HG03520 (cell line): ENCODE measurements at regions not wholly inside any gene's neighbourhood (a gene's known extent, or its start where the extent isn't known, plus 50 kb on each side); places are given as distances from the start of the nearest gene placed in this dataset.

ENCODE experiments used
- ATAC-seq: cut with Tn5 transposase; IDR thresholded peaks from one replicate; pipeline ENCODE4 v1.9.1; 2021; ENCODE audit warnings: mild to moderate bottlenecking, moderate library complexity; ENCODE audit not compliant: unreplicated experiment

DNA sequence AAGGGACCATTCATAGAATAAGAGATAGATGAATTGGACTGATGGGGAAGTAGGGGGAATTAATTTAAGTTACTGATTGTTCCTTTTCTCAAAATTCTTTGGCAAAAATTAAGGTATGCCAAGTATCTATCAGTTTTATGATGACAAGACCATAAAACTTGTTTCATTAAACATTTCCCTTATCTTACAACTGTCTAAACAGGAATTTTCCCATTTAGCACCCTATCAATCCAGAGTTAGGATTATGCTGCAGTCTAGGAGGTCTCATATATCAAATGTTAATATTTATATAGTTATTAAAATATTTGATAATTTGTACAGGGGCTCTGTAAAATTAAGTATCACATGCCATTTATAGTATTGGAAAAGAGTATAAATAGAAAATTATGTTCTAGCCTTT is 51.5 kb upstream of the ARID1B start:
- no peak for ATAC-seq

- ATAC-seq, result peak; percentile 38
Measured at GRCh38 chr6:156720691-156721685, 56.2 kb upstream of the ARID1B start.

DNA sequence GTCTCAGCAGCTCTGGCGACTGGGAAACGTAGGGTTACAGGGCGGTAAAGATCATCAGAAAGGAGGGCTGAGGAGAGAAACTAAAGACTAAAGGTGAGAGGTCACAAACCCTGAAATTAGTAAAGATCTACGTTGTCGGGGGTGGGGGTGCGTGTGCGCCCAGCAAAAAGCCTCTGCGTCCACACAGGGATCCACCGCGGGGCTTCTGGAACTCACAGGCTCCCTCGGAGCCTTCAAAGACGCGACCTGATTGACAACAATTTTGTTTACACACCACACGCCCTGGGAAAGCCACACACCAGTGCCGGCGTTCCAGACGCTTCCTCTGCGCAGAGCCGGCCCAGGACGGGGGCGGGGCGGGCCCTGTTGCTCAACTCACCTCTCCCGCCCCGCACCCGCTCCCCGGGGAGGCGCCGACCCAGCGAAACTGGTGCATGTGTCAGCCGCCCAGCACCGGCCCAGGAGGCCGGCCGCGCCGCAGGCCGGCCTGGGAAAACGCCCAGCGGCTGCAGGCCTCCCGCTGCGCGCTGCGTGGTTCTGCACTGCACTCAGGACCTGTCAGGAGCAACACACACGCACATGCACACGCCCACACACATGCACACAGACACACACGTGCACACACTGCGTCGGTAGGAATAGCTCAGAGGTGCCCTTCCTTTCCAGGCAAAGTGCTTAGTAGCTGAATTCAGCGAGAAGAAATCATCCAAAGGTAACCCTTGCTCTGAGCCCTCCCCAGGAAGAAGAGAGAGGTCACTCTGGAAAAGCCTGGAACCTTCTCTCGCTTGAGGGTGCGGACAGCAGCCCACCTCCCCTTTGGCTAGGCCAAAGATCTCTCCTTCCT is 57.2 kb upstream of the ARID1B start:
- ATAC-seq, result peak; percentile 63

DNA sequence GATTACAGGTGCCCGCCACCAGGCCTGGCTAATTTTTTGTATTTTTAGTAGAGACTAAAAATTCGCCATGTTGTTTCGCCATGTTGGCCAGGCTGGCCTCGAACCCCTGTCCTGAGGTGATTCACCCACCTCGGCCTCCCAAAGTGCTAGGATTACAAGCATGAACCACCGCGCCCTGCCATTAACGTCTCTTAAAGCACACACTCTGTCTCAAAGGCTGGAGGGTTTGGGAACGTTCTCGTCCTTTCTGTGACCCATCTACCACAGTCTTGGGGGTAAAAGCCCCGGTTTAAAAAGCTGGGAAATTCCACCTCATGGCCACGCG is 57.8 kb upstream of the ARID1B start:
- no peak for ATAC-seq

GRCh38 chr6:156718647-156719394 is 58.4 kb upstream of the ARID1B start:
- ATAC-seq, result no peak

- ATAC-seq, result no peak
Measured at GRCh38 chr6:156717542-156717941, 59.6 kb upstream of the ARID1B start.

DNA sequence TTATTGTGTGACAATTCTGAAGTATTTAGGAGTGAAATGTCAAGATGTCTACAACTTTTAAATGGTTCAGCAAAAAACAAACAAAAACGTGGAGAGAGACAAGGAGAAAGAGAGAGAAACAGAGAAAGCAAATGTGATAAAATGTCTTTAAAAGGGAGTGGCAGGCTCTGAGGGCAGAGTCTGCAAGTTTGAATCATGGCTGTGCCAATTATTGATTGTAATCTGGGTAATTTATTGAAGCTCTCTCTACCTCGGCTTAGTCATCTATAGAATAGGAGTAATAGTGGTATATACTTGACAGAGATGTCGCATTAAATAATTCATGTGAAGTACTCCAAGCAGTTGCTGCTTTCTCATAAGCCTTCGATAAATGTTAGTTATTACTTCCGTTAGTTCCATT is 61.3 kb upstream of the ARID1B start:
- no peak for ATAC-seq

DNA sequence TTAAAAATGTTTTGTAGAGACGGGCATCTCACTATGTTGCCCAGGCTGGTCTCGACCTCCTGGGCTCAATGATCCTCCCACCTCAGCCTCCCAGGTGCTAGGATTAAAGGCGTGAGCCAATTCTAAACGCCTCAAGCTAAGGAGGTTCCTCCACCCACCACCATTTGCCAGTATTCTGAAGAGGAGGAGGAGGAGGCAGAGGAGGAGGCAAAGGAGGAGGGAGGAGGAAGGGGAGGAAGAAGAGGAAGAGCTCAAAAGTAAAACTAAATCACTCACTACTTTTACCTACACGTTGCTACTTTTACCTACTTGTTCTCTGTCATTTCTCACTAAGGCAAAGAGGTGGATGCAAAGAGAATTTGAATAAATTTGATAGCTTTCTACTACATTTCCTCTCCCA is 63.6 kb upstream of the ARID1B start:
- ATAC-seq, result no peak

DNA sequence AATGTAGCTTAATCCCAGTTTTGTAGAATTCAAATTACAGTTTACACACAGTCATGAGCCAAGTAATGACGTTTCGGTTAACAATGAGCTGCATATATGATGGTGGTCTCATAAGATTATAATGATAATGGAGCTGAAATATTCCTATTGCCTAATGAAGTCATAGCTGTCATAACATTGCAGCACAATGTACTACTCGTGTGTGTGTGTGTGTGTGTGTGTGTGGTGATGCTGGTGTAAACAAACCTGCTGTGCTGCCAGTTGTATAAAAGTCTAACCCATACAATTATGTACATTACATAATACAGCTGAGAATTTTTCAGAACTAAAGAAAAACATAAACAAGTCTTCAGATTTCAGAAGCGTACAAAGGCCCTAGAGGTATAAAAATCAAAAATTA is 66.7 kb upstream of the ARID1B start:
- ATAC-seq, result no peak

- no peak for ATAC-seq
Measured at GRCh38 chr6:156707818-156708217, 69.4 kb upstream of the ARID1B start.

DNA sequence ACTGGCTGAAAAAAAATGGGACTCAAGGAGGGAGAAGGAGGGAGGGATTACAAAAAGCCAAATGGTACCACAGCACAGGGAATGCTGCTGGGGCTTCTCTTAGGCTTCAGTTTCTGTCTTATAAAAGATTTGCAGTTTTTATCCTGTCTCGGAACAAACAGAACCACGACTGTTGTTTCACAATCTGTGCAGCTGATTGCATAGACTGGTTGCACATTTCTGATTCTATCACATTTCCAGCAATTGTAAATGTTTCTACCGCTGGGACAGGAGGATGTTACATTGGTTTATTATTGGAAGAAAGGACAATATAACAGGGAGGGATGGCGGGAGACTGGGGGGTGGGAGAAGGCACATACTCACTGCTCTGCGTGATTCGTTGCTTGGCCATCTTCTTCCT is 73.5 kb upstream of the ARID1B start:
- ATAC-seq, result no peak

GRCh38 chr6:156701966-156702365 is 75.2 kb upstream of the ARID1B start:
- no peak for ATAC-seq

GRCh38 chr6:156700440-156701057 is 76.6 kb upstream of the ARID1B start:
- no peak for ATAC-seq

DNA sequence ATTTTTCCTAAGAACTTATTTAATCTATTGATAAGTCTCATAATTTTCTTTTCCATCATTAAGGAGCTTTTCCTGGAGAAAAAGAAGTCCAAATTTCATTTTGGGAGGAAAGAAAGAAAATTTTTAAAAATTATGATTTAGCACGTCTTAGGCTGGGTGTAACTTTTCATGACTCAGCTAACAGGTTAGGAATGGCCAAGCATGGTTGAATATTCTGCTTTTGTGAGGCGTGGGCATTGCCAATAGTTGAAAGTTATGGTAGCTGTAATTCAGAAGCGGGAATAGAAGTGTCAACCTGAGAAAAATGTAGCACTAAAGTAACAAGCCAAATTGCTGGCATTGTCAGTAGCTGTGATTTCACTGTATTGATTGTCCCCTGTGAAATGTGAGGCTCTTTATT is 77.2 kb upstream of the ARID1B start:
- ATAC-seq, result no peak

DNA sequence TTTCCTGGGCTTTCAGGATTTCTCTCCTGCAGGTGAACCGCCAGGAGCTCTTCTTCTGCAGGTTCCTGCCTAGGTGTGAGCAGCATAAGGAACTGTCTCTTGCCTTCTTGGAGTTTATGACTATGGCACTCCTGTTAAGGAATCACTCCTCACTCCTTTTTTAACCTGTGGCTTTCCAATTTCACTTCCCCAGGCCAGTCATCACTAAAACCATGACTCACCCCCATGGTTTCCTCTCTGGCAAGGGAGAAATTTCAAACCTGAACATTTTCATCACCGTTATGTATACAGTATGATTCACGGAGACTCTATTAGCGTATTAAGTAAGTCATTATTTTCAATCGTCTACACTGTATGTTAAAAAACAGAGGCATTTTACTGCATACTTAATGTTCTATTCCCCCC is 78.2 kb upstream of the ARID1B start:
- ATAC-seq, result peak; percentile 33

DNA sequence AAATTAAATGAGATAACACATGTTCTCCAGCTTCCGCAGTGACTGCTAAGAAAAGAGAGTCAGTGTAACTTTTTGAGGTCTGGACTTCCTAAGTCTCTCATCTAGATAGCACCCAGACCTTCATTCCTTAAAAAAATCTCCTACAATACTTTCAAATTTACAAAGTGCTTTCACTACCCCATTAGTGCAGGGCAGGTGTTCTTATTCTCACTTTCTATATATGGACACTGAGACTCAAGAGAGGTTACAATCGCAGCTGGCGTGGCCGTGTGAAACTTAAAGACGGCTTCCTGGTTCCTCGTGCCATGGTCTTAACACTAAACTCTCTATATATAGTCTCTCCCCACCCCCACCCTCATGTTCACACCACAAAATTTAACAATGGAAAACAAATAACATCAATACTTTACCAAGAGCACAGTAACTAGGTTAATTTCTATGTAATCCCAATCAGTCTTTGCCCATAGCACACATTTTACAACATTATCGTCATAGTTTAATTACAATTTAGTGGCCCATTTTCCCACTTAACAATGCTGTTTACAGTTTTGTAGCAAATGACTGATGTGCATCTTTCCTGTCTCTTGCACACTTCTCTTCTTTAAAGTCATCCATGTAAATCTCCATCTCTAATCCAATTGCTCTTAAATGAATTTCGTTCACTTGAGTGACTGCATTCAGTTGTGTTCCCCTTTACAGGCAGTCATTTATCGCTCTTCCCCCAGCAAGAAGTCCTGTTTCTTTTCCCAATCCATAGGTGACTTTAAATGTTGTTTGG is 78.8 kb upstream of the ARID1B start:
- peak; percentile 79 for ATAC-seq

GRCh38 chr6:156697225-156697830 is 79.8 kb upstream of the ARID1B start:
- peak; percentile 24 for ATAC-seq

- ATAC-seq, result no peak
Measured at GRCh38 chr6:156695742-156696141, 81.4 kb upstream of the ARID1B start.

- no peak for ATAC-seq
Measured at GRCh38 chr6:156694679-156695078, 82.5 kb upstream of the ARID1B start.

GRCh38 chr6:156691018-156691417 is 86.2 kb upstream of the ARID1B start:
- ATAC-seq, result peak; percentile 66
